H1 (cell line): ENCODE measurements at regions not wholly inside any gene's neighbourhood (a gene's known extent, or its start where the extent isn't known, plus 50 kb on each side); places are given as distances from the start of the nearest gene placed in this dataset.

Experiments
- CTCF ChIA-PET: fragments of 300-600 bp; sonication (Branson Sonifier 250); formaldehyde crosslinking; loops from one replicate; lab custom pipeline; 2021; ENCODE audit not compliant: partially characterized antibody; lab: Charles Lee
- POLR2A ChIA-PET: fragments of 300-600 bp; sonication (Branson Sonifier 250); formaldehyde crosslinking; loops from one replicate; lab custom pipeline; 2021; ENCODE audit warnings: inconsistent platforms; ENCODE audit not compliant: partially characterized antibody; lab: Charles Lee
- DNase-seq, 2 experiments: peaks; one replicate each; pipeline versions ENCODE4 v3.0.0 to v3.0.0-alpha.2; 2010 to 2022; ENCODE audit warnings: low spot score in 2 of 2, low read depth in 1 of 2, mixed read lengths in 1 of 2
- FAIRE-seq: peaks from 2 replicates; lab custom pipeline; 2011; peaks lifted over from hg19 to GRCh38; lab: Jason Lieb, UNC
- H2AFZ ChIP-seq: 2 replicates; pipeline ENCODE4 v1.8.1; 2012; ENCODE audit warnings: low read length, inconsistent platforms
- H2AK5ac ChIP-seq: 2 replicates; pipeline ENCODE4 v1.6.1; 2013; ENCODE audit warnings: low read depth, low read length
- H2BK120ac ChIP-seq: replicated peaks from 2 replicates; pipeline ENCODE3; 2013; ENCODE audit warnings: low read depth, low read length, inconsistent platforms
- H2BK12ac ChIP-seq: 2 replicates; pipeline ENCODE4 v1.6.1; 2013; ENCODE audit warnings: low read depth, low read length
- H2BK15ac ChIP-seq: 2 replicates; pipeline ENCODE4 v1.6.1; 2013; ENCODE audit warnings: low read length
- H2BK20ac ChIP-seq: 2 replicates; pipeline ENCODE4 v1.6.1; 2013; ENCODE audit warnings: low read length
- H2BK5ac ChIP-seq: 2 replicates; pipeline ENCODE4 v1.6.1; 2013; ENCODE audit warnings: low read depth, low read length
- H3K14ac ChIP-seq: 2 replicates; pipeline ENCODE4 v1.6.1; 2013; ENCODE audit warnings: inconsistent platforms; ENCODE audit not compliant: insufficient read length
- H3K18ac ChIP-seq: 2 replicates; pipeline ENCODE4 v1.6.1; 2013; ENCODE audit warnings: low read length; ENCODE audit errors: extremely low read depth
- H3K23ac ChIP-seq: 2 replicates; pipeline ENCODE4 v1.6.1; 2013; ENCODE audit warnings: inconsistent platforms; ENCODE audit not compliant: insufficient read length
- H3K23me2 ChIP-seq: 2 replicates; pipeline ENCODE4 v1.6.1; 2013; ENCODE audit warnings: low read depth, low read length
- H3K27ac ChIP-seq: 2 replicates; pipeline ENCODE4 v1.6.1; 2011; ENCODE audit warnings: low read depth, low read length, inconsistent platforms
- H3K27me3 ChIP-seq, 4 experiments: replicated peaks in 1 of 4; 1 replicate in 1 of 4; 2 replicates in 3 of 4; pipeline versions ENCODE4 v1.6.1 to v1.8.1; 2011 to 2013; ENCODE audit warnings: low read length in 3 of 4, mild to moderate bottlenecking in 3 of 4, inconsistent platforms in 2 of 4, mixed read lengths in 2 of 4, moderate library complexity in 1 of 4; ENCODE audit not compliant: control insufficient read depth in 3 of 4, insufficient read depth in 3 of 4; ENCODE audit errors: extremely low read depth in 1 of 4
- H3K36me3 ChIP-seq, 4 experiments: 2 replicates each; pipeline versions ENCODE4 v1.6.1 to v1.8.1; 2011 to 2013; ENCODE audit warnings: mild to moderate bottlenecking in 4 of 4, low read length in 3 of 4, moderate library complexity in 2 of 4, control low read depth in 1 of 4, inconsistent platforms in 1 of 4; ENCODE audit not compliant: insufficient read depth in 4 of 4, control insufficient read depth in 2 of 4
- H3K4ac ChIP-seq: replicated peaks from 2 replicates; pipeline ENCODE3; 2013; ENCODE audit warnings: low read length, low read depth, mixed read lengths, inconsistent platforms; ENCODE audit not compliant: insufficient read length
- H3K4me1 ChIP-seq, 4 experiments: replicated peaks in 1 of 4; 1 replicate in 1 of 4; 2 replicates in 3 of 4; pipeline versions ENCODE4 v1.6.1 to v1.8.1; 2011 to 2013; ENCODE audit warnings: low read length in 3 of 4, inconsistent platforms in 2 of 4, mixed read lengths in 1 of 4; ENCODE audit not compliant: insufficient read depth in 4 of 4, control insufficient read depth in 3 of 4
- H3K4me2 ChIP-seq, 2 experiments: 2 replicates each; pipeline versions ENCODE4 v1.6.1 to v1.8.1; 2011 to 2013; ENCODE audit warnings: low read depth in 2 of 2, low read length in 2 of 2, control low read depth in 1 of 2, inconsistent platforms in 1 of 2, mild to moderate bottlenecking in 1 of 2; ENCODE audit not compliant: insufficient read depth in 1 of 2
- H3K4me3 ChIP-seq, 4 experiments: fragments of 200-600, 300-600 bp in 1 of 4; sonication (generic), shearing (Covaris generic), sonication (Bioruptor Twin) in 1 of 4; 2 replicates each; pipeline versions ENCODE4 v1.5.1 to v1.8.1; 2011 to 2016; ENCODE audit warnings: low read length in 4 of 4, low read depth in 3 of 4, control low read depth in 2 of 4, inconsistent platforms in 2 of 4, mild to moderate bottlenecking in 2 of 4, mixed read lengths in 1 of 4, moderate library complexity in 1 of 4; ENCODE audit not compliant: insufficient read depth in 2 of 4; ENCODE audit errors: extremely low read depth in 1 of 4
- H3K56ac ChIP-seq: replicated peaks from 2 replicates; pipeline ENCODE3; 2013; ENCODE audit warnings: low read depth, mild to moderate bottlenecking, mixed read lengths, low read length, inconsistent platforms; ENCODE audit not compliant: insufficient read length
- H3K79me1 ChIP-seq: 2 replicates; pipeline ENCODE4 v1.6.1; 2013; ENCODE audit warnings: low read depth, low read length, control low read depth
- H3K79me2 ChIP-seq, 2 experiments: 2 replicates each; pipeline versions ENCODE4 v1.6.1 to v1.8.1; 2012 to 2013; ENCODE audit warnings: low read length in 2 of 2, mild to moderate bottlenecking in 2 of 2, inconsistent platforms in 1 of 2; ENCODE audit not compliant: insufficient read depth in 2 of 2, control insufficient read depth in 1 of 2
- H3K9ac ChIP-seq, 4 experiments: replicated peaks in 1 of 4; 1 replicate in 1 of 4; 2 replicates in 3 of 4; pipeline versions ENCODE4 v1.6.1 to v1.8.1; 2011 to 2013; ENCODE audit warnings: low read depth in 3 of 4, low read length in 3 of 4, control low read depth in 2 of 4, mild to moderate bottlenecking in 2 of 4, moderate library complexity in 2 of 4, inconsistent platforms in 1 of 4; ENCODE audit errors: extremely low read depth in 1 of 4
- H3K9me3 ChIP-seq, 2 experiments: 2 replicates each; pipeline versions ENCODE4 v1.6.1 to v1.8.1; 2012 to 2013; ENCODE audit warnings: mild to moderate bottlenecking in 2 of 2, moderate library complexity in 2 of 2, control low read depth in 1 of 2, inconsistent platforms in 1 of 2, low read depth in 1 of 2, low read length in 1 of 2, mixed read lengths in 1 of 2; ENCODE audit not compliant: insufficient read depth in 2 of 2
- H4K20me1 ChIP-seq, 2 experiments: replicated peaks in 1 of 2; 2 replicates each; pipeline versions ENCODE3 to v1.8.1; 2011 to 2013; ENCODE audit warnings: inconsistent platforms in 2 of 2, low read length in 2 of 2, mild to moderate bottlenecking in 1 of 2; ENCODE audit not compliant: insufficient read depth in 2 of 2, control insufficient read depth in 1 of 2
- H4K5ac ChIP-seq: 2 replicates; pipeline ENCODE4 v1.6.1; 2013; ENCODE audit warnings: low read length, low read depth, mixed read lengths, inconsistent platforms; ENCODE audit not compliant: insufficient read length
- H4K8ac ChIP-seq: 2 replicates; pipeline ENCODE4 v1.8.0; 2013; ENCODE audit warnings: mild to moderate bottlenecking, moderate library complexity, low read length, inconsistent platforms; ENCODE audit not compliant: insufficient read depth; ENCODE audit errors: extremely low read depth
- H4K91ac ChIP-seq: replicated peaks from 2 replicates; pipeline ENCODE3; 2013; ENCODE audit warnings: low read length, mixed read lengths, inconsistent platforms; ENCODE audit not compliant: insufficient read length
- CTCF ChIP-seq, 3 experiments: IDR thresholded peaks; 1 replicate in 2 of 3; 2 replicates in 1 of 3; pipeline versions ENCODE4 v1.5.1 to v1.6.1; 2011; ENCODE audit warnings: low read length in 3 of 3, mild to moderate bottlenecking in 3 of 3, inconsistent platforms in 2 of 3, low read depth in 1 of 3, moderate library complexity in 1 of 3; ENCODE audit not compliant: insufficient read depth in 1 of 3; ENCODE audit errors: control extremely low read depth in 1 of 3
- KDM5A ChIP-seq: fragments of 200-600 bp; IDR thresholded peaks from 2 replicates; pipeline ENCODE4 v1.7.1; 2012; ENCODE audit warnings: mild to moderate bottlenecking, low read length, inconsistent platforms, mixed read lengths
- RAD21 ChIP-seq, 2 experiments: IDR thresholded peaks in 1 of 2; conservative IDR thresholded peaks in 1 of 2; 2 replicates each; pipeline ENCODE4 v1.6.1; 2011; ENCODE audit warnings: low read depth in 2 of 2, low read length in 2 of 2, improper control_type of control experiment in 1 of 2, inconsistent platforms in 1 of 2, mild to moderate bottlenecking in 1 of 2, moderate library complexity in 1 of 2
- WGBS, 2 experiments: shearing (Covaris generic) in 1 of 2; methylation state at CpG; one replicate each; pipeline versions ENCODE4 v1.1.6 to v1.1.7; 2013 to 2015; ENCODE audit warnings: low lambda C conversion rate in 2 of 2, mixed read lengths in 2 of 2, inconsistent platforms in 1 of 2, low coverage in 1 of 2, missing lambda C conversion rate in 1 of 2; ENCODE audit not compliant: insufficient replicate concordance in 2 of 2, insufficient coverage in 1 of 2, insufficient read length in 1 of 2; ENCODE audit errors: extremely low coverage in 1 of 2, missing lambda C conversion rate in 1 of 2; 5-methylcytosine and 5-hydroxymethylcytosine counted together

GRCh38 chr9:85142968-85143367 lies 473.4 kb downstream of the NTRK2 start:
- Histone ChIP-seq H2BK12ac (no peak overlapping the region), H2BK20ac (no peak overlapping the region), H3K4me3 (no peak overlapping the region), H3K9me3 (no peaks in the 10 kb centered on the region), H3K4me1 (peaks cover 0 to 6% (median 0%) of the 10 kb centered on the region in 4 experiments; a peak in 1 of 7 replicates), H3K27ac (no peak overlapping the region), H3K56ac (no peak overlapping the region), H3K18ac (no peak overlapping the region), H3K4me2 (no peak overlapping the region), H4K8ac (no peak overlapping the region), H3K9ac (no peak overlapping the region), H3K36me3 (no peaks in the 10 kb centered on the region), H4K5ac (no peak overlapping the region), H4K91ac (no peak overlapping the region), H2AFZ (peak overlapping the region; percentile 51; the same call in 1 of the 2 replicates), H3K4ac (no peak overlapping the region), H2BK5ac (no peak overlapping the region), H4K20me1 (no peaks in the 10 kb centered on the region), H2AK5ac (no peak overlapping the region), H2BK15ac (no peak overlapping the region), H3K23ac (no peak overlapping the region), H3K79me2 (no peaks in the 10 kb centered on the region), H3K79me1 (no peaks in the 10 kb centered on the region), H2BK120ac (no peak overlapping the region), H3K23me2 (no peaks in the 10 kb centered on the region), H3K27me3 (no peaks in the 10 kb centered on the region), H3K14ac (no peak overlapping the region)
- CTCF ChIA-PET, result interaction anchor here (0.6 to 5.8 kb wide), 40 partner anchors 8 to 739 kb away, joined by 3 to 30 read pairs (median 4); no protein-coding TSS in a partner anchor
- no peak for TF ChIP-seq KDM5A
- peak in 2 of 3 experiments; percentile 46 to 72; a peak in 2 of 4 replicates for TF ChIP-seq CTCF (IDR thresholded peaks at IDR 0.05; ENCODE audit: control extremely low read depth in 1 of 3, insufficient read depth in 1 of 3, low read depth in 1 of 3, low read length in 3 of 3)
- peak; percentile 72 to 73 for TF ChIP-seq RAD21 (IDR thresholded peaks at IDR 0.05 in 1 of 2, conservative IDR thresholded peaks at IDR 0.05 in 1 of 2; ENCODE audit: low read depth in 2 of 2, low read length in 2 of 2)
- FAIRE-seq (peak; percentile 92), DNase-seq (no peak)
- POLR2A ChIA-PET, result interaction anchor here (1.7 kb wide), 1 partner anchor 17 kb away, joined by 6 read pairs; no protein-coding TSS in a partner anchor
- 71% methylated on average over 1 of the region's 1 CpG; no CpG with 5 or more reads in 1 of the 2 experiments for WGBS, 2 experiments
